ENCODE measurements at regions not wholly inside any gene's neighbourhood (a gene's known extent, or its start where the extent isn't known, plus 50 kb on each side); places are given as distances from the start of the nearest gene placed in this dataset.

DNA sequence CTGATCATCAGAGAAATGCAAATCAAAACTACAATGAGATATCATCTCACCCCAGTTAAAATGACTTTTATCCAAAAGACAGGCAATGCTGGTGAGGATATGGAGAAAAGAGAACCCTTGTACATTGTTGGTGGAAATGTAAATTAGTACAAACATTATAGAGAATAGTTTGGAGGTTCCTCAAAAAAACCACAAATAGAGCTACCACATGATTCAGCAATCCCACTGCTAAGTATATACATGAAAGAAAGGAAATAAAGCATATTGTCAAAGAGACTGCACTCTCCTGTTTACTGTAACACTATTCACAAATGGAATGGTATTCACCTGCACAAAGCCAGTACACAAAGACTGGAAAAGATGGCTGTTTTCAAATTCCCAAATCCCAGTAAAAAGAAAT lies 1233.7 kb downstream of the PCDH17 start:
- TF ChIP-seq, protein P1, sequence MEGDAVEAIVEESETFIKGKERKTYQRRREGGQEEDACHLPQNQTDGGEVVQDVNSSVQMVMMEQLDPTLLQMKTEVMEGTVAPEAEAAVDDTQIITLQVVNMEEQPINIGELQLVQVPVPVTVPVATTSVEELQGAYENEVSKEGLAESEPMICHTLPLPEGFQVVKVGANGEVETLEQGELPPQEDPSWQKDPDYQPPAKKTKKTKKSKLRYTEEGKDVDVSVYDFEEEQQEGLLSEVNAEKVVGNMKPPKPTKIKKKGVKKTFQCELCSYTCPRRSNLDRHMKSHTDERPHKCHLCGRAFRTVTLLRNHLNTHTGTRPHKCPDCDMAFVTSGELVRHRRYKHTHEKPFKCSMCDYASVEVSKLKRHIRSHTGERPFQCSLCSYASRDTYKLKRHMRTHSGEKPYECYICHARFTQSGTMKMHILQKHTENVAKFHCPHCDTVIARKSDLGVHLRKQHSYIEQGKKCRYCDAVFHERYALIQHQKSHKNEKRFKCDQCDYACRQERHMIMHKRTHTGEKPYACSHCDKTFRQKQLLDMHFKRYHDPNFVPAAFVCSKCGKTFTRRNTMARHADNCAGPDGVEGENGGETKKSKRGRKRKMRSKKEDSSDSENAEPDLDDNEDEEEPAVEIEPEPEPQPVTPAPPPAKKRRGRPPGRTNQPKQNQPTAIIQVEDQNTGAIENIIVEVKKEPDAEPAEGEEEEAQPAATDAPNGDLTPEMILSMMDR (IDR thresholded peaks at IDR 0.05; ENCODE audit: low read depth, low read length, poor library complexity, severe bottlenecking) = no peak
- no peak for TF ChIP-seq EZH2phosphoT487 (IDR thresholded peaks at IDR 0.05; ENCODE audit: borderline replicate concordance, low read length)

Measured in DOHH2 (cell line).